ENCODE measurements at regions not wholly inside any gene's neighbourhood (a gene's known extent, or its start where the extent isn't known, plus 50 kb on each side); places are given as distances from the start of the nearest gene placed in this dataset.

- intact Hi-C loops (cut with DNase I, micrococcal nuclease), result no loop called here
- Histone ChIP-seq H3K9me3 (no peaks in the 10 kb centered on the region), H3K4me1 (ENCODE audit: low read depth) (no peaks in the 10 kb centered on the region), H3K4me3 (no peak overlapping the region), H3K36me3 (ENCODE audit: low read depth) (no peaks in the 10 kb centered on the region)
- ATAC-seq, result no peak
- no peak for TF ChIP-seq CTCF (IDR thresholded peaks at IDR 0.05)
- DNase-seq, result no peak
Measured at GRCh38 chr2:126425943-126426342, 230.0 kb upstream of the GYPC start.

DNA sequence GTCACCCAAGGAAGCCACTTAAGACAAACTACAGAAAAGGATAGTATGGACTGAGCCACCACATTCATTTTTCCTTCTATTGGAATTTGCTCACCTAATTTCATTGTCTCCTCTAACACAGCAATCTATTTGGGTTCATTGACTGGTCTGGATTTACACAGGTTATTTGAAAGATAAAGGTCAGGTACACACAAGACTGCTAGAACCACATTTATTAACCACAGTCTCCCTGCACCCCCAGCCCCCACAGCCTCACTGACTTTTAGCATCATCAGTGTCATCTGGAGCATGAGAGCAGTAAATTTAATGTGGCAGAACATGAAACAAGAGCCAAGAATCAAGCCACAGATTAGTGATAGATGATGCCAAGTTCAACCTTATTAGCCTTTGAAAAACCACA, 226.9 kb upstream of the GYPC start:
- no peak for TF ChIP-seq CTCF (IDR thresholded peaks at IDR 0.05)
- Histone ChIP-seq H3K9me3 (no peaks in the 10 kb centered on the region), H3K36me3 (ENCODE audit: low read depth) (no peaks in the 10 kb centered on the region), H3K4me3 (no peak overlapping the region), H3K4me1 (ENCODE audit: low read depth) (no peaks in the 10 kb centered on the region)
- DNase-seq (no peak), ATAC-seq (no peak)
- intact Hi-C loops (cut with DNase I, micrococcal nuclease), result no loop called here

DNA sequence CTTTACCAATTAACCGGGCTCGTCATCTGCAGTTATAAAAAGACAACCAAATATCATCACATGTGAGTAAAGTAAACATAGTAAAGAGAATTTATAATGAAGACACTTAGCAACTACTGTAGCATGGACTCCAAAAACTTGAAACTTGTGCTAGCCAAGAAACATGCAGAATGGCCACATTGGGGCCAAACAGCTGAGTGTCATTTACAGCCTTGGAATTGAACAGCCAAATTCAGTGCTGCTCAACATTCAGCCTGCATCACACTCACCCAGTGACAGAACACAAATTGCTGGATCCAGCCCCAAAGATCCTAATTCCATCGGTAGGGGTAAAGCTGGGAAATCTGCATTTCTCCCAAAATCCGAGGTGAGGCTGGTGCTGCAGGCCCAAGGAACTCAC, 224.8 kb upstream of the GYPC start:
- H3K4me3 ChIP-seq, result no peak overlapping the region
- H3K36me3 ChIP-seq (ENCODE audit: low read depth), result no peaks in the 10 kb centered on the region
- ATAC-seq, result no peak
- H3K4me1 ChIP-seq (ENCODE audit: low read depth), result no peaks in the 10 kb centered on the region
- no peaks in the 10 kb centered on the region for H3K9me3 ChIP-seq
- no peak for DNase-seq
- no peak for TF ChIP-seq CTCF (IDR thresholded peaks at IDR 0.05)
- intact Hi-C loops (cut with DNase I, micrococcal nuclease), result no loop called here

GRCh38 chr2:126436411-126436810, 219.5 kb upstream of the GYPC start:
- Histone ChIP-seq H3K9me3 (no peaks in the 10 kb centered on the region), H3K36me3 (ENCODE audit: low read depth) (no peaks in the 10 kb centered on the region), H3K4me3 (no peak overlapping the region), H3K4me1 (ENCODE audit: low read depth) (no peaks in the 10 kb centered on the region)
- DNase-seq, result no peak
- intact Hi-C loops (cut with DNase I, micrococcal nuclease), result no loop called here
- no peak for TF ChIP-seq CTCF (IDR thresholded peaks at IDR 0.05)
- no peak for ATAC-seq

GRCh38 chr2:126437016-126437415, 218.9 kb upstream of the GYPC start:
- intact Hi-C loops (cut with DNase I, micrococcal nuclease), result no loop called here
- H3K36me3 ChIP-seq (ENCODE audit: low read depth), result no peaks in the 10 kb centered on the region
- H3K4me3 ChIP-seq, result no peak overlapping the region

More at GRCh38 chr2:126437016-126437415, 218.9 kb upstream of the GYPC start:
- Histone ChIP-seq H3K4me1 (ENCODE audit: low read depth) (no peaks in the 10 kb centered on the region), H3K9me3 (no peaks in the 10 kb centered on the region)
- DNase-seq, result no peak
- no peak for ATAC-seq
- no peak for TF ChIP-seq CTCF (IDR thresholded peaks at IDR 0.05)

Measured in mucosa of descending colon (tissue), 3 donors.